LNCAP (cell line): ENCODE measurements at regions not wholly inside any gene's neighbourhood (a gene's known extent, or its start where the extent isn't known, plus 50 kb on each side); places are given as distances from the start of the nearest gene placed in this dataset.

Experiments
- TF ChIP-seq, protein P1 (sequence below): fragments of 450-650 bp; IDR thresholded peaks from 2 replicates; pipeline ENCODE4 v1.5.1; 2017; ENCODE audit warnings: mild to moderate bottlenecking

DNA sequence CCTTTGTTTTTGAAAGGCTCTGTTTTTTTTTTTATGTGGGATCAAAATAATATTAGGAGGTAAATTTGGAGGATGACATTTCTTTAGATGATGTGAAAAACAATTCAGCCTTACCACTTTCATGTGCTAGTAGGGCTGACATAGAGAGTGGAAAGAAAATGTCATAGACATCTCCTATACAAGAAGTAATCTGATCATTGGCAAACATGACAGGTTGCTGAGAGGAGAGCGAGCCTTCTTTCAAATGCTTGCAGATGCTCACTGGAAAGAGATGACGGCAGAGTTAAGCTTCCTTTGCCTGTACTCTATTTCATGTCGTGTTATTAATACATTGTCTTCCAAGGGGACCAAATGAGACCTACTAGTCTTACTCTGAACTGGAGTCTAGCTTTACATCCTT lies 160.1 kb upstream of the DAP start:
- TF ChIP-seq, protein P1, sequence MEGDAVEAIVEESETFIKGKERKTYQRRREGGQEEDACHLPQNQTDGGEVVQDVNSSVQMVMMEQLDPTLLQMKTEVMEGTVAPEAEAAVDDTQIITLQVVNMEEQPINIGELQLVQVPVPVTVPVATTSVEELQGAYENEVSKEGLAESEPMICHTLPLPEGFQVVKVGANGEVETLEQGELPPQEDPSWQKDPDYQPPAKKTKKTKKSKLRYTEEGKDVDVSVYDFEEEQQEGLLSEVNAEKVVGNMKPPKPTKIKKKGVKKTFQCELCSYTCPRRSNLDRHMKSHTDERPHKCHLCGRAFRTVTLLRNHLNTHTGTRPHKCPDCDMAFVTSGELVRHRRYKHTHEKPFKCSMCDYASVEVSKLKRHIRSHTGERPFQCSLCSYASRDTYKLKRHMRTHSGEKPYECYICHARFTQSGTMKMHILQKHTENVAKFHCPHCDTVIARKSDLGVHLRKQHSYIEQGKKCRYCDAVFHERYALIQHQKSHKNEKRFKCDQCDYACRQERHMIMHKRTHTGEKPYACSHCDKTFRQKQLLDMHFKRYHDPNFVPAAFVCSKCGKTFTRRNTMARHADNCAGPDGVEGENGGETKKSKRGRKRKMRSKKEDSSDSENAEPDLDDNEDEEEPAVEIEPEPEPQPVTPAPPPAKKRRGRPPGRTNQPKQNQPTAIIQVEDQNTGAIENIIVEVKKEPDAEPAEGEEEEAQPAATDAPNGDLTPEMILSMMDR = no peak

DNA sequence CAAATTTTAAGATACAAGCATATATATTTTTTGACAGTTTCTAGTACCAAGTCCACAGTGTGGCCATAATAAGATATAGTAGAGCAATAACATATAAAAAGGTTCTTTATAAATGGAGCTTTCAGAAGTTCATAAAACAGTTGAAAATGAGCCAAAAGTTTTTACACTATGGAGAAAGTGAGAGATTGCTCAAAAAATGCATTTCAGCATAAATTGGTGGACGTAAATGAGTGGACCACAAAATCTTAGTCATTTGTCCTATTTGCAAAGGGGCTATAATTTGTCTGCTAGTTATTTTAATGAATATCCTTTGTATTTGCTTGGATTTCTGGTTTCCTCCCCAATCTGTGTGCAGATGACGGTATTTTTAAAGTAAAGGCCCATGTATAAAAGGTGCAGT lies 159.4 kb upstream of the DAP start:
- TF ChIP-seq, protein P1 = no peak

DNA sequence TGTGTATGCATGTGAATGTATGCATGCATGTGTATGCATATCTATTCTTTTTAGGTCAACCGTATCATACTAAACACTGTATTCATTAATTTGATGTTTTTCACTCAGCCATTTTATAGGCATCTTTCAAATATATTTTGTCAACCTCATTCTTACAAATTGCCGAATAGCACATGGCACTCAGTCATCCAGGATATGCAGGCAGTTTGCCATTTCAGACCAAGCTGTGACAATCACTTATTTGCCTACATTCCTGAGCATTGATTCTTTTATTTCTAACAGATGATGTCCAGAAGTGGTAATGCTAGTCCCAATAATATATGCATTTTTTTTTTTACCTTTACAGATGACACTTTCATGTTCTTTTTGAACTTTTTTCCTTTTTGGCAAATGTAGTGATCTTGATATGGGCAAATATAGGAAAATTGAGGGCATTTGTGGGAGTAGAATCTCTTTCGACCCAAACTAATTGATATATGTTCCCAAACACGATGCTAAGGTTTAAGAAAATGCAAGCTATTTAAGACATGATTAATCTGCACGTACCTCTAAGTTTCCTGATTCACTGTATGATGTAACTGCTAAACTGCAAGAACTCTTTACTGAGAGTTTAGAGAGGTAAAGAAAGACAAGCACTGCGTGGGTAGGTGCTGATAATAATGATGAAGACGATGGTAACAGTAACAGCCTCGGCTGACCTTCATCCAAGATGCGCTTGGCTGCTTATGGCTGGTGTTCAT lies 153.9 kb upstream of the DAP start:
- TF ChIP-seq, protein P1 = no peak

DNA sequence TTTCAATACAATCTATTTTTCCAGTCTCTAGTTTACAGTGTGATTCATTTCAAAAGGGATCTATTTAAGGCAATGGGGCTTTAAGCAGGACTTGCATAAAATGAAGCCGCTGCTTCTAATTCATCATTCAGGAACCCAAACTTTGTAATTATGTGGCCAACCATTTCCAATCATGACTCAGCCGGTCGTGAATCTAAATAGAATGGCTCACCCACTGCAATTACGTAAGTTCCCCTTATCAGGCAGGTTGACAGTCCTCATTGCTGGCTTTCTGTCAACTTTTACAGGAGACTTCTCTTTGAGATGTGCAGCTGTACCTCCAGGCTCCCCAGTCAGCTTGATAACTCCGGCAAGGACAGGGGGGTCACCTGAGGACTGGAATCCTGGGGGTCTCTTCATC lies 152.8 kb upstream of the DAP start:
- TF ChIP-seq, protein P1 = no peak

DNA sequence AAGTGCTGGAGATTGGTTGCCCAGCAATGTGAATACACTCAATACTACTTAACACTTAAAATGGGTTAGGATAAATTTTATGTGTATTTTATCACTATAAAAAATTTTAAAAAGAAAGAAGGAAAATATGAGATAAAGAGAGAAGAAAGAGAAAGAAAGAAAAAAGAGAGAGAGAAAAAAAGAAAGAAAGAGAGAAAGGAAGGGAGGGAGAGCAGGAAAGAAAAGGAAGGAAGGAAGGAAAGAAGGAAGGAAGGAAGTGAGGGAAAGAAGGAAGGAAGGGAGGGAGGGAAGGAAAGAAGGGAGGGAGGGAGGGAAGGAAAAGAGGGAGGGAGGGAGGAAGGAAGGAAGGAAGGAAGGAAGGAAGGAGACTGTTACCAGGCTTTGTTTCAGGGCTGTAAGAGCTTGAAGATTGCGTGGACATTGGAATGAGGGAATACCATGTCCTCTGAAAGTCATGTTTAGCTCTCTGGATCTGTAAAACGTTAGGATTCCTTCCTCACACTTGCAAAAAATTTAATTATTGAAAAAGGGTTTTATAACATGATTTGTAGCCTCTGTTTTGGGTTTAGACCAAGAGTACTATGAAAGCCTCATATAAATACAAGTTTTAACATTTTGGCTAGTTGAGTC lies 152.3 kb upstream of the DAP start:
- TF ChIP-seq, protein P1 = no peak

DNA sequence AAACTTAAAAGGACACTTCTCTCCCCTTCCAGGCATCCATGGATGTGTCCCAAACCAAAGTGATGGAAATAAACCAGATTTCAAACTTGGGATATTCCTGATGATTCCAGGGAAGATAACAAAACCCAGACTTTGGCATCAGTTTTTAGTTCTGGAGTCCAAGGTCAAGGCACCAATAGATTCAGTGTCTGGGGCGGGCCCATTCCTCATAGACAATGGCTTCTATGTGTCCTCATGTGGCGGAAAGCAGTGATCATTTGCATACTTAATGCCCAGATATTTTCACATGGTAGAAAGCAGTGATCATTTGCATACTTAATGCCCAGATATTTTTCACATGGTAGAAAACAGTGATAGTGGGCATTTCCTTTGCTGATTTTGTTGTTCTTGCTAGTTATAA lies 151.4 kb upstream of the DAP start:
- TF ChIP-seq, protein P1 = no peak

DNA sequence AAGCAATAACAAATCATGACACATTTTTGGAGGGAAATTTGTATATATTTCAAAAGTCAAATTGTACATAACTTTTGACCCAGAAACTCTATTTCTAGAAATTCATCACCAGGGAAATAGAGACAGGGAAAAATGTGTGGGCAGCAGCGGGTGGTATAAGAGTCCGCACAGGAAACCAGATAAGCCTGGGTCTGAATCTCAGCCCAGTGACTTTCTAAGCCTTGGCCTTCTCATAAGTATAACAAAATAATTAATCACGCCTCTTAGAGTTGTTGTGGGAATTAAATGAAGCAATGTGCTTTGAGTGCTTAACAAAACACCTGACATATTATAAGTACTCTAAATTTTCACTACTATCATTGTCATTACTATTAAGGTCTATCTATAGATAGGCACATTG lies 149.2 kb upstream of the DAP start:
- TF ChIP-seq, protein P1 = no peak
